Liver (tissue), 7 donors: ENCODE measurements at regions not wholly inside any gene's neighbourhood (a gene's known extent, or its start where the extent isn't known, plus 50 kb on each side); places are given as distances from the start of the nearest gene placed in this dataset.

Experiments used
- DNase-seq: peaks from one replicate; pipeline ENCODE4 v3.0.0-alpha.2; 2017; ENCODE audit warnings: low spot score
- H3K27ac ChIP-seq, 2 donors: one replicate each; pipeline ENCODE4 v1.7.0; 2013; ENCODE audit warnings: inconsistent platforms in 2 of 2, low read length in 2 of 2, control low read depth in 1 of 2, low read depth in 1 of 2, mild to moderate bottlenecking in 1 of 2
- H3K27me3 ChIP-seq, 4 donors: one replicate each; pipeline versions ENCODE4 v1.6.1 to v1.7.0; 2013; ENCODE audit warnings: low read length in 3 of 4, inconsistent platforms in 1 of 4, mild to moderate bottlenecking in 1 of 4, moderate library complexity in 1 of 4; ENCODE audit not compliant: control insufficient read depth in 4 of 4, insufficient read depth in 4 of 4
- H3K36me3 ChIP-seq, 4 donors: one replicate each; pipeline versions ENCODE4 v1.6.1 to v1.7.0; 2013; ENCODE audit warnings: low read length in 3 of 4, mild to moderate bottlenecking in 3 of 4, low read depth in 1 of 4, moderate library complexity in 1 of 4; ENCODE audit not compliant: control insufficient read depth in 4 of 4, insufficient read depth in 3 of 4
- H3K4me1 ChIP-seq, 4 donors: one replicate each; pipeline versions ENCODE4 v1.6.1 to v1.7.0; 2013; ENCODE audit warnings: low read length in 3 of 4, mild to moderate bottlenecking in 3 of 4, moderate library complexity in 1 of 4; ENCODE audit not compliant: control insufficient read depth in 4 of 4, insufficient read depth in 4 of 4
- H3K4me3 ChIP-seq, 3 donors: one replicate each; pipeline versions ENCODE4 v1.6.1 to v1.7.0; 2013; ENCODE audit warnings: low read length in 3 of 3, control low read depth in 1 of 3, low read depth in 1 of 3, mild to moderate bottlenecking in 1 of 3
- H3K9ac ChIP-seq, 2 donors: one replicate each; pipeline ENCODE4 v1.7.0; 2013; ENCODE audit warnings: low read length in 2 of 2, mild to moderate bottlenecking in 2 of 2, moderate library complexity in 2 of 2, control low read depth in 1 of 2, low read depth in 1 of 2
- H3K9me3 ChIP-seq, 4 donors: one replicate each; pipeline versions ENCODE4 v1.6.1 to v1.7.0; 2013; ENCODE audit warnings: low read length in 3 of 4; ENCODE audit not compliant: control insufficient read depth in 4 of 4
- ATF3 ChIP-seq: IDR thresholded peaks from 2 replicates; pipeline ENCODE4 v1.6.1; 2016; ENCODE audit warnings: antibody characterized with exemption
- EGR1 ChIP-seq, 2 donors: IDR thresholded peaks; 2 replicates each; pipeline ENCODE4 v1.6.1; 2016 to 2018; ENCODE audit warnings: antibody characterized with exemption in 2 of 2, low read depth in 2 of 2
- FOXA1 ChIP-seq: IDR thresholded peaks from 2 replicates; pipeline ENCODE4 v1.6.1; 2016; ENCODE audit warnings: antibody characterized with exemption
- FOXA2 ChIP-seq: IDR thresholded peaks from 2 replicates; pipeline ENCODE4 v1.6.1; 2016; ENCODE audit warnings: antibody characterized with exemption
- GABPA ChIP-seq, 2 donors: IDR thresholded peaks in 1 of 2; conservative IDR thresholded peaks in 1 of 2; 2 replicates each; pipeline ENCODE4 v1.6.1; 2016; ENCODE audit warnings: antibody characterized with exemption in 2 of 2, mild to moderate bottlenecking in 1 of 2, moderate library complexity in 1 of 2
- HNF4A ChIP-seq, 2 donors: conservative IDR thresholded peaks; 2 replicates each; pipeline ENCODE4 v1.6.1; 2016; ENCODE audit warnings: antibody characterized with exemption in 2 of 2, mild to moderate bottlenecking in 2 of 2
- HNF4G ChIP-seq: IDR thresholded peaks from 2 replicates; pipeline ENCODE4 v1.6.1; 2016; ENCODE audit warnings: antibody characterized with exemption
- NR2F2 ChIP-seq: IDR thresholded peaks from 2 replicates; pipeline ENCODE4 v1.6.1; 2016; ENCODE audit warnings: antibody characterized with exemption
- RAD21 ChIP-seq, 2 donors: IDR thresholded peaks; 2 replicates each; pipeline ENCODE4 v1.6.1; 2016; ENCODE audit warnings: antibody characterized with exemption in 2 of 2, mild to moderate bottlenecking in 2 of 2
- RXRA ChIP-seq, 2 donors: IDR thresholded peaks; 2 replicates each; pipeline ENCODE4 v1.6.1; 2017 to 2018; ENCODE audit warnings: antibody characterized with exemption in 2 of 2, mild to moderate bottlenecking in 1 of 2
- SP1 ChIP-seq: IDR thresholded peaks from 2 replicates; pipeline ENCODE4 v1.6.1; 2018; ENCODE audit warnings: antibody characterized with exemption, mild to moderate bottlenecking
- TAF1 ChIP-seq: conservative IDR thresholded peaks from 2 replicates; pipeline ENCODE4 v1.6.1; 2016; ENCODE audit warnings: antibody characterized with exemption, mild to moderate bottlenecking
- YY1 ChIP-seq: IDR thresholded peaks from 2 replicates; pipeline ENCODE4 v1.6.1; 2016; ENCODE audit warnings: antibody characterized with exemption, mild to moderate bottlenecking
- ZBTB33 ChIP-seq: IDR thresholded peaks from 2 replicates; pipeline ENCODE4 v1.6.1; 2016; ENCODE audit warnings: antibody characterized with exemption
- WGBS: extraction: QIAGEN DNeasy Blood & Tissue Kit; methylation state at CpG from one replicate; pipeline ENCODE4 v1.1.7; 2013; 5-methylcytosine and 5-hydroxymethylcytosine counted together
- TF ChIP-seq, protein P1 (sequence below): IDR thresholded peaks from 2 replicates; pipeline ENCODE4 v1.6.1; 2016; ENCODE audit warnings: antibody characterized with exemption
- donor health status: healthy.
- donor health status: healthy.
- donor health status: healthy.
- donor health status: healthy.

- 80% methylated on average over 2 of the region's 2 CpGs for WGBS
- no peaks in the 10 kb centered on the region for H3K4me1 ChIP-seq
- no peak overlapping the region for H3K9ac ChIP-seq
- no peaks in the 10 kb centered on the region for H3K36me3 ChIP-seq
- H3K4me3 ChIP-seq = no peak overlapping the region
- no peaks in the 10 kb centered on the region for H3K27me3 ChIP-seq
- TF ChIP-seq, protein P1, sequence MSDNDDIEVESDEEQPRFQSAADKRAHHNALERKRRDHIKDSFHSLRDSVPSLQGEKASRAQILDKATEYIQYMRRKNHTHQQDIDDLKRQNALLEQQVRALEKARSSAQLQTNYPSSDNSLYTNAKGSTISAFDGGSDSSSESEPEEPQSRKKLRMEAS = no peak
- TF ChIP-seq ZBTB33 = no peak
- TF ChIP-seq YY1 = no peak
- TF ChIP-seq EGR1 (IDR thresholded peaks at IDR 0.05; ENCODE audit: low read depth in 2 of 2) = no peak
- TF ChIP-seq RAD21 (IDR thresholded peaks at IDR 0.05) = no peak
- TF ChIP-seq NR2F2 = no peak
- TF ChIP-seq HNF4A (conservative IDR thresholded peaks at IDR 0.05) = no peak
- no peak for TF ChIP-seq GABPA (IDR thresholded peaks at IDR 0.05 in 1 of 2, conservative IDR thresholded peaks at IDR 0.05 in 1 of 2)
- TF ChIP-seq RXRA (IDR thresholded peaks at IDR 0.05) = no peak
- TF ChIP-seq SP1 = no peak
- no peak for TF ChIP-seq FOXA1
- no peak for TF ChIP-seq HNF4G
- no peak for TF ChIP-seq ATF3
- no peak overlapping the region for H3K27ac ChIP-seq
- no peak for DNase-seq
- no peaks in the 10 kb centered on the region for H3K9me3 ChIP-seq
These were observed 556.3 kb downstream of the RIT2 start for GRCh38 chr18:42559069-42559690.

GRCh38 chr18:42561521-42561920 lies 554.0 kb downstream of the RIT2 start:
- TF ChIP-seq RXRA (IDR thresholded peaks at IDR 0.05) = no peak
- no peak for TF ChIP-seq TAF1
- TF ChIP-seq SP1 = no peak
- no peak for TF ChIP-seq RAD21 (IDR thresholded peaks at IDR 0.05)
- no peak for TF ChIP-seq FOXA2
- no peak for TF ChIP-seq ATF3
- no peak for TF ChIP-seq FOXA1
- TF ChIP-seq, protein P1 = no peak
- TF ChIP-seq HNF4A (conservative IDR thresholded peaks at IDR 0.05) = no peak
- TF ChIP-seq HNF4G = no peak
- TF ChIP-seq GABPA (IDR thresholded peaks at IDR 0.05 in 1 of 2, conservative IDR thresholded peaks at IDR 0.05 in 1 of 2) = no peak
- no peak for TF ChIP-seq EGR1 (IDR thresholded peaks at IDR 0.05; ENCODE audit: low read depth in 2 of 2)
- Histone ChIP-seq H3K9me3 (no peaks in the 10 kb centered on the region), H3K4me1 (no peaks in the 10 kb centered on the region), H3K27me3 (no peaks in the 10 kb centered on the region), H3K9ac (no peak overlapping the region), H3K27ac (no peak overlapping the region), H3K4me3 (no peak overlapping the region), H3K36me3 (no peaks in the 10 kb centered on the region)
- DNase-seq = no peak
- WGBS = 77% methylated on average over 1 of the region's 1 CpG

DNA sequence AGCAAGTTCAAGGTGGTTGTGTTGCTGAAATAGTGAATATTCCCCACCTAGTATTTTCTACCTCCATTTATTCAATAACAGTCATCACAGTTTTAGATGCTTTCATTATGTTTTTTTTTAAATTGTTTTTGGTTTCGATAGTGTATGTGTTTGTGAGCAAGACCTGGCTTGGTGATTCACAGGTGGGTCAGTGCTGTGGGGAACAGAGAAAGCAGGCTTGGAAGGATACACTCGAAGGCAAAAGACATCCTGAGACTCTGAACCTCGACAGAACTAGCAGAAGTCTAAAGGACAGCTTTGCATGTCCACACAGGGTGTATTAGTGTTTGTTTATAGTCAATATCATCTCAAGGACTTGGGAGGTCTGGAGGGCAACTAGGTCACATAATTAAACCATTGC lies 551.5 kb downstream of the RIT2 start:
- Histone ChIP-seq H3K9ac (no peak overlapping the region), H3K4me1 (no peaks in the 10 kb centered on the region), H3K9me3 (no peaks in the 10 kb centered on the region), H3K27ac (no peak overlapping the region), H3K4me3 (no peak overlapping the region), H3K36me3 (no peaks in the 10 kb centered on the region), H3K27me3 (no peaks in the 10 kb centered on the region)
- 72% methylated on average over 3 of the region's 3 CpGs for WGBS
- DNase-seq = no peak
- no peak for TF ChIP-seq HNF4G
- no peak for TF ChIP-seq GABPA (IDR thresholded peaks at IDR 0.05 in 1 of 2, conservative IDR thresholded peaks at IDR 0.05 in 1 of 2)
- no peak for TF ChIP-seq FOXA2
